HepG2 (cell line): ENCODE measurements at regions not wholly inside any gene's neighbourhood (a gene's known extent, or its start where the extent isn't known, plus 50 kb on each side); places are given as distances from the start of the nearest gene placed in this dataset.

Experiments used
- ATAC-seq: fragments of 200-7000 bp; cut with Tn5 transposase; 3 replicates; pipeline ENCODE4 v1.9.1; 2020; ENCODE audit warnings: mild to moderate bottlenecking, moderate library complexity
- BruUV-seq: library from RNA; stranded (reverse); fragments of 400-500 nt; replicated peaks from 2 replicates; lab custom pipeline; 2021; lab: Mats Ljungman, UMichigan
- CTCF ChIA-PET: fragments of 300-600 bp; formaldehyde crosslinking; extraction: SDS; loops from one replicate; lab custom pipeline; 2021; ENCODE audit warnings: low total read pairs, inconsistent platforms, low intra/inter-chr PET ratio; lab: Yijun Ruan, JAX
- POLR2A ChIA-PET: fragments of 350-600 bp; sonication (Branson Sonifier 250); formaldehyde crosslinking; loops from one replicate; lab custom pipeline; 2020; ENCODE audit warnings: antibody characterized with exemption, inconsistent platforms; lab: Yijun Ruan, JAX
- DNase-seq: peaks from one replicate; pipeline ENCODE4 v3.0.0-alpha.2; 2015; ENCODE audit warnings: low spot score
- FAIRE-seq: peaks from 3 replicates; lab custom pipeline; 2011; peaks lifted over from hg19 to GRCh38; lab: Jason Lieb, UNC
- H2AFZ ChIP-seq: one replicate; pipeline ENCODE4 v1.6.1; 2011; ENCODE audit warnings: low read length, inconsistent platforms
- H3K27ac ChIP-seq: fragments of 300-600 bp; 3 replicates; pipeline ENCODE4 v1.8.0; 2011; ENCODE audit warnings: mixed run types, mild to moderate bottlenecking, mixed read lengths, low read length, inconsistent platforms; ENCODE audit not compliant: insufficient read depth; ENCODE audit errors: extremely low read length
- H3K27me3 ChIP-seq, 2 experiments: fragments of 200-600 bp in 1 of 2; 2 replicates in 1 of 2; 3 replicates in 1 of 2; pipeline versions ENCODE4 v1.6.0 to v1.8.0; 2011; ENCODE audit warnings: low read length in 2 of 2, mild to moderate bottlenecking in 2 of 2, moderate library complexity in 2 of 2, inconsistent platforms in 1 of 2; ENCODE audit not compliant: insufficient read depth in 2 of 2, control insufficient read depth in 1 of 2
- H3K36me3 ChIP-seq, 2 experiments: fragments of 200-600 bp in 1 of 2; replicated peaks in 1 of 2; 2 replicates in 1 of 2; 3 replicates in 1 of 2; pipeline versions ENCODE4 v1.5.1 to v1.8.0; 2011; ENCODE audit warnings: low read length in 2 of 2, inconsistent platforms in 1 of 2; ENCODE audit not compliant: insufficient read depth in 2 of 2, control insufficient read depth in 1 of 2
- H3K4me1 ChIP-seq: 2 replicates; pipeline ENCODE4 v1.5.1; 2012; ENCODE audit warnings: low read length, inconsistent platforms; ENCODE audit not compliant: insufficient read depth
- H3K4me2 ChIP-seq: 2 replicates; pipeline ENCODE4 v1.6.0; 2011; ENCODE audit warnings: low read depth, low read length, inconsistent platforms
- H3K4me3 ChIP-seq, 3 experiments: fragments of 200-600 bp in 1 of 3; sonication (generic), shearing (Covaris generic) in 1 of 3; replicated peaks in 1 of 3; 2 replicates each; pipeline ENCODE4 v1.5.1; 2011 to 2016; ENCODE audit warnings: low read length in 3 of 3, inconsistent platforms in 2 of 3, low read depth in 2 of 3, mild to moderate bottlenecking in 2 of 3, control low read depth in 1 of 3, mixed read lengths in 1 of 3; ENCODE audit not compliant: insufficient read depth in 1 of 3
- H3K79me2 ChIP-seq: one replicate; pipeline ENCODE4 v1.6.1; 2011; ENCODE audit warnings: low read length, inconsistent platforms; ENCODE audit not compliant: insufficient read depth
- H3K9ac ChIP-seq: 2 replicates; pipeline ENCODE4 v1.6.0; 2011; ENCODE audit warnings: mild to moderate bottlenecking, low read depth, low read length, inconsistent platforms; ENCODE audit not compliant: insufficient read depth
- H3K9me3 ChIP-seq: 2 replicates; pipeline ENCODE4 v1.5.1; 2012; ENCODE audit warnings: mild to moderate bottlenecking, low read length
- H4K20me1 ChIP-seq: 2 replicates; pipeline ENCODE4 v1.6.0; 2011; ENCODE audit warnings: inconsistent platforms, mild to moderate bottlenecking, low read length, moderate library complexity; ENCODE audit not compliant: insufficient read depth
- ADNP ChIP-seq: sonication (generic); formaldehyde crosslinking; IDR thresholded peaks from 2 replicates; pipeline ENCODE4 v1.4.0; 2020; ENCODE audit warnings: missing genetic modification reagents
- AHR ChIP-seq: IDR thresholded peaks from 2 replicates; pipeline ENCODE4 v1.6.1; 2018; ENCODE audit warnings: missing genetic modification reagents, missing compliant biosample characterization
- CAMTA2 ChIP-seq: sonication (generic); formaldehyde crosslinking; IDR thresholded peaks from 2 replicates; pipeline ENCODE4 v1.4.0; 2020; ENCODE audit warnings: mild to moderate bottlenecking, missing genetic modification reagents, borderline replicate concordance
- CBX1 ChIP-seq: IDR thresholded peaks from one replicate; pipeline ENCODE4 v1.6.1; 2016; ENCODE audit warnings: antibody characterized with exemption, low read depth
- GFI1 ChIP-seq: sonication (generic); formaldehyde crosslinking; IDR thresholded peaks from 2 replicates; pipeline ENCODE4 v1.5.0; 2020; ENCODE audit warnings: missing genetic modification reagents, mild to moderate bottlenecking, borderline replicate concordance
- HOXA9 ChIP-seq: sonication (generic); formaldehyde crosslinking; IDR thresholded peaks from 2 replicates; pipeline ENCODE4 v1.8.1; 2022; ENCODE audit warnings: missing genetic modification reagents, mild to moderate bottlenecking, moderate library complexity, borderline replicate concordance
- NFE2 ChIP-seq: sonication (generic); formaldehyde crosslinking; IDR thresholded peaks from 2 replicates; pipeline ENCODE4 v1.4.0; 2020; ENCODE audit warnings: missing genetic modification reagents
- RFX5 ChIP-seq: IDR thresholded peaks from 2 replicates; pipeline ENCODE4 v1.6.1; 2011; ENCODE audit warnings: low read depth, low read length, improper control_type of control experiment
- SMARCE1 ChIP-seq: fragments of 450-650 bp; IDR thresholded peaks from 2 replicates; pipeline ENCODE4 v1.6.1; 2017; ENCODE audit warnings: borderline replicate concordance
- SRF ChIP-seq: IDR thresholded peaks from 2 replicates; pipeline ENCODE4 v1.6.1; 2011; ENCODE audit warnings: mild to moderate bottlenecking, low read depth, low read length, moderate library complexity
- SRSF4 ChIP-seq: fragments of 200-400 bp; formaldehyde crosslinking; IDR thresholded peaks from one replicate; pipeline ENCODE4 v1.6.1; 2018; ENCODE audit warnings: mild to moderate bottlenecking, low read depth, low read length, moderate library complexity; ENCODE audit not compliant: poor library complexity, severe bottlenecking
- TEAD2 ChIP-seq: sonication (generic); formaldehyde crosslinking; IDR thresholded peaks from 2 replicates; pipeline ENCODE4 v1.9.0; 2021; ENCODE audit warnings: missing genetic modification reagents
- ZNF343 ChIP-seq: sonication (generic); formaldehyde crosslinking; IDR thresholded peaks from 2 replicates; pipeline ENCODE4 v1.4.0; 2020; ENCODE audit warnings: mild to moderate bottlenecking, missing genetic modification reagents
- WGBS: methylation state at CpG from one replicate; pipeline ENCODE4 v1.1.6; 2017; ENCODE audit warnings: low lambda C conversion rate; 5-methylcytosine and 5-hydroxymethylcytosine counted together
- in situ Hi-C: cut with HindIII; loops from 2 replicates; pipeline ENCODE4 v1.10.0; 2017; ENCODE audit warnings: low pct_unique_long_range_greater_than_20kb; ENCODE audit not compliant: extremely low pct_ligation_motif_present
- intact Hi-C: fragments of 100-400 bp; cut with micrococcal nuclease; formaldehyde crosslinking; loops from one replicate; pipeline ENCODE4 v1.10.0; 2022; ENCODE audit not compliant: unreplicated experiment
- TF ChIP-seq, protein P1 (sequence below): sonication (generic); formaldehyde crosslinking; IDR thresholded peaks from 2 replicates; pipeline ENCODE4 v1.4.0; 2020; ENCODE audit warnings: missing genetic modification reagents
- TF ChIP-seq, protein P2 (sequence below): sonication (generic); formaldehyde crosslinking; IDR thresholded peaks from 2 replicates; pipeline ENCODE4 v1.5.1; 2020; ENCODE audit warnings: missing genetic modification reagents, mild to moderate bottlenecking, borderline replicate concordance

DNA sequence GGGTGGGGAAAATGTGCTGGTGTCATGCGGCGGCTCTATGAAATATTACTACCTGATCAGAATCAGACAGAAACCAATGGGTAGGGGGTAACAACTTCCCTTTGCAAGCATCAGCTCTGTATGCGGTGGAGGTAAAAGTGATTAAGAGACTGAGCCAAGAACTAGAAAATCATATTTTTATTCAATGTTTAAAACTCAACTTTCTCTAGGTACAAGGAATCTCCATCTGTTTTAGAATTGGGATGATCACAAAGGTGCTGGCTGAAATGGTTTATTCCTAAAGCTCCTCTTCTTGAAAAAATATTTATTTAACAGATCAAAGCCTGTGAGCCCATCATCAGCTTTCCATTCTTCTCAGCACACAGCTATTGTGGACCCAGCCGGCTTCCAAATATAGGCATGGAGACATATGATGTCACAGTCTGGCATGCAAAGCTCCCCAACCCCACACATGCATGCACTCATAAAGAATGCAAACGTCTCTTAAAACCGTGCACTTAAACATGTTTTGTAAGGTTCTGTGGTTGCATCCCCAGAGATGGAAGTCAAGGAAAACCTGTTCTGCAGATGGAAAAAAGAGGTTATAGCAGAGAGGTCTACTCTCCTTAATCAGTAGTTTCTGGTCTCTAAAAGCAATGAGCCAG lies 126.0 kb downstream of the SKIDA1 start:
- H3K36me3 ChIP-seq = no peaks in the 10 kb centered on the region
- intact Hi-C loops (no loop called here), in situ Hi-C loops (no loop called here)
- FAIRE-seq (no peak), DNase-seq (peak; percentile 66), ATAC-seq (no peak; the same call in 2 of the 3 replicates)
- TF ChIP-seq RFX5 (peak; percentile 69; the same call in 1 of the 2 replicates), CAMTA2 (CRISPR knock-in tag) (no peak), SRF (peak; percentile 82)
- ChIA-PET CTCF (no interaction called here), POLR2A (no interaction called here)
- BruUV-seq = no TSS peak
- no peaks in the 10 kb centered on the region for H3K4me1 ChIP-seq
- H3K4me3 ChIP-seq = no peak overlapping the region
- H3K4me2 ChIP-seq = no peak overlapping the region
- H4K20me1 ChIP-seq = no peaks in the 10 kb centered on the region
- H3K79me2 ChIP-seq = no peaks in the 10 kb centered on the region
- H2AFZ ChIP-seq = no peak overlapping the region
- no peak overlapping the region for H3K9ac ChIP-seq
- 38% methylated on average over 6 of the region's 6 CpGs for WGBS
- H3K27ac ChIP-seq = no peak overlapping the region
- H3K27me3 ChIP-seq = no peaks in the 10 kb centered on the region
- H3K9me3 ChIP-seq = peaks cover 7% of the 10 kb centered on the region

DNA sequence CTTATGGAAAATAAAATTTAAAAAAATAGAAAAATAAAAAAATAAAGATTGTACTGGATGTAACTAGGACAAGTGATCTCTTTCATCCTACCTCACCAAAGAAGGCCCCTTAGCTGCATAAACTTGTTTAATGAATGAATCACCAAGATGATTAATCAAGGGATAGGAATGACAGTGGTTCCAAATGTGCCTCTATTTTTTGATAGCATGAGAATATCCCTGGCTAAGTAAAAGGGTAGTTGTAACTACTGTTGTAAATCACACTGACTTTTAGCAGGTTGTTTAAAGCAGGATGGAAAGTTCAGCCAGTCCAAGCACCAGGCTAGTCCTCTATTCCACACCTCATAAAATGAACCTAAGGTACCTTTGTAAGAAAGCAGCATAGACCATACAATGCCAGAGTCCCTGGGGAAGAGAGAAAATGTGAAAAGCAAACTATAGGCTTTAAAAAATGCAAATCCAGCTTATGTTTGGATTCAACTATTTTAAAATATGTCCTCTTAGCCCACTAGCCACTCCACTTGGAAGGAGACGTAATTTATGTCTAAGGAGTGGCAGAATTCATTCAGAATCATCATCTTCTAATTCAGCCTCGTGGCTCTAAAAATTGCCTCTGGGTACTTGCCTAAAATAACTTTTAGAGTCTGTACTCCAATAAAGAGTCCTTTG lies 126.8 kb downstream of the SKIDA1 start:
- Histone ChIP-seq H3K36me3 (no peaks in the 10 kb centered on the region), H3K4me3 (no peak overlapping the region), H4K20me1 (no peaks in the 10 kb centered on the region), H3K9me3 (peaks cover 7% of the 10 kb centered on the region), H3K27ac (no peak overlapping the region), H3K9ac (no peak overlapping the region), H3K79me2 (no peaks in the 10 kb centered on the region), H2AFZ (no peak overlapping the region), H3K4me2 (no peak overlapping the region), H3K4me1 (no peaks in the 10 kb centered on the region), H3K27me3 (0 out of 5 replicates have a peak, but pooled peaks cover 0 to 7% of the 10 kb centered on the region in 2 experiments)
- ChIA-PET POLR2A (no interaction called here), CTCF (no interaction called here)
- ATAC-seq = no peak
- BruUV-seq = no TSS peak
- 7% methylated on average over 2 of the region's 2 CpGs for WGBS
- in situ Hi-C loops (no loop called here), intact Hi-C loops (no loop called here)
- no peak for FAIRE-seq
- DNase-seq = no peak
- TF ChIP-seq TEAD2 (CRISPR knock-in tag) (no peak), GFI1 (CRISPR knock-in tag) (no peak), HOXA9 (CRISPR knock-in tag) (no peak), SRSF4 (no peak), NFE2 (no peak), AHR (CRISPR knock-in tag) (no peak), CBX1 (no peak), SMARCE1 (no peak), ZNF343 (CRISPR knock-in tag) (no peak), ADNP (no peak)
- TF ChIP-seq, protein P1, sequence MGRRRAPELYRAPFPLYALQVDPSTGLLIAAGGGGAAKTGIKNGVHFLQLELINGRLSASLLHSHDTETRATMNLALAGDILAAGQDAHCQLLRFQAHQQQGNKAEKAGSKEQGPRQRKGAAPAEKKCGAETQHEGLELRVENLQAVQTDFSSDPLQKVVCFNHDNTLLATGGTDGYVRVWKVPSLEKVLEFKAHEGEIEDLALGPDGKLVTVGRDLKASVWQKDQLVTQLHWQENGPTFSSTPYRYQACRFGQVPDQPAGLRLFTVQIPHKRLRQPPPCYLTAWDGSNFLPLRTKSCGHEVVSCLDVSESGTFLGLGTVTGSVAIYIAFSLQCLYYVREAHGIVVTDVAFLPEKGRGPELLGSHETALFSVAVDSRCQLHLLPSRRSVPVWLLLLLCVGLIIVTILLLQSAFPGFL (CRISPR knock-in tag) = no peak
- TF ChIP-seq, protein P2, sequence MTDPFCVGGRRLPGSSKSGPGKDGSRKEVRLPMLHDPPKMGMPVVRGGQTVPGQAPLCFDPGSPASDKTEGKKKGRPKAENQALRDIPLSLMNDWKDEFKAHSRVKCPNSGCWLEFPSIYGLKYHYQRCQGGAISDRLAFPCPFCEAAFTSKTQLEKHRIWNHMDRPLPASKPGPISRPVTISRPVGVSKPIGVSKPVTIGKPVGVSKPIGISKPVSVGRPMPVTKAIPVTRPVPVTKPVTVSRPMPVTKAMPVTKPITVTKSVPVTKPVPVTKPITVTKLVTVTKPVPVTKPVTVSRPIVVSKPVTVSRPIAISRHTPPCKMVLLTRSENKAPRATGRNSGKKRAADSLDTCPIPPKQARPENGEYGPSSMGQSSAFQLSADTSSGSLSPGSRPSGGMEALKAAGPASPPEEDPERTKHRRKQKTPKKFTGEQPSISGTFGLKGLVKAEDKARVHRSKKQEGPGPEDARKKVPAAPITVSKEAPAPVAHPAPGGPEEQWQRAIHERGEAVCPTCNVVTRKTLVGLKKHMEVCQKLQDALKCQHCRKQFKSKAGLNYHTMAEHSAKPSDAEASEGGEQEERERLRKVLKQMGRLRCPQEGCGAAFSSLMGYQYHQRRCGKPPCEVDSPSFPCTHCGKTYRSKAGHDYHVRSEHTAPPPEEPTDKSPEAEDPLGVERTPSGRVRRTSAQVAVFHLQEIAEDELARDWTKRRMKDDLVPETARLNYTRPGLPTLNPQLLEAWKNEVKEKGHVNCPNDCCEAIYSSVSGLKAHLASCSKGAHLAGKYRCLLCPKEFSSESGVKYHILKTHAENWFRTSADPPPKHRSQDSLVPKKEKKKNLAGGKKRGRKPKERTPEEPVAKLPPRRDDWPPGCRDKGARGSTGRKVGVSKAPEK (CRISPR knock-in tag) = no peak
